HG02759 (cell line): ENCODE measurements at regions not wholly inside any gene's neighbourhood (a gene's known extent, or its start where the extent isn't known, plus 50 kb on each side); places are given as distances from the start of the nearest gene placed in this dataset.
"Not testable (repeated sequence)": the region's sequence is repeated elsewhere in the genome, so short reads cannot be mapped to it uniquely, and the experiment has no call there.

Source experiments
- ATAC-seq: cut with Tn5 transposase; IDR thresholded peaks from one replicate; pipeline ENCODE4 v1.9.1; 2021; ENCODE audit warnings: mild to moderate bottlenecking, moderate library complexity; ENCODE audit not compliant: unreplicated experiment

- ATAC-seq = no peak
These were observed 218.9 kb downstream of the MID1IP1 start for GRCh38 chrX:39020051-39020669.

GRCh38 chrX:39022106-39022505 is 220.8 kb downstream of the MID1IP1 start:
- ATAC-seq = no peak

- ATAC-seq = no peak
These were observed 228.0 kb downstream of the MID1IP1 start for GRCh38 chrX:39029221-39029620.

- no peak for ATAC-seq
These were observed 229.4 kb downstream of the MID1IP1 start for GRCh38 chrX:39030636-39031035.

GRCh38 chrX:39039890-39040289 is 238.6 kb downstream of the MID1IP1 start:
- no peak for ATAC-seq

GRCh38 chrX:39043838-39044550 is 242.7 kb downstream of the MID1IP1 start:
- no peak for ATAC-seq

- ATAC-seq = no peak
These were observed 245.9 kb downstream of the MID1IP1 start for GRCh38 chrX:39047174-39047573.

GRCh38 chrX:39049975-39050374 is 248.7 kb downstream of the MID1IP1 start:
- ATAC-seq = no peak

DNA sequence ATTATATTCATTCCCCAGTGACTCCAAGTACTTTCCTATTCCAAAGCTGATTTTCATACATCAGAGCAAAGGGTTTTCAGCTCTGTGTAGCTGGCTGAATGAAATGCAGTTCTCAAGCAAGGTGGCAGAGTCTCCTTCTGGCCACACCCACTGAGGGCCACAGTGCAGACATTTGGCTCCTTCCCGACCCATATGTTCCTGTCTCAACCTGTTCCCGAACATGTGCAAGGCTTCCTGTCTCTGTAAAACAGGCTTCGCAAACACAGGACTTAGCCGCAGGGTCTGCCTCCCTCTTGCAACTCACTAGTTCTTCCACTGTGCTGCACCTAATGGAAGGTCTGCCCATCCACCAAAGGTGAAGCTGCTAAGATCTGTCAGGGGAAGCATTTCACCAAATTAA is 249.2 kb downstream of the MID1IP1 start:
- no peak for ATAC-seq

DNA sequence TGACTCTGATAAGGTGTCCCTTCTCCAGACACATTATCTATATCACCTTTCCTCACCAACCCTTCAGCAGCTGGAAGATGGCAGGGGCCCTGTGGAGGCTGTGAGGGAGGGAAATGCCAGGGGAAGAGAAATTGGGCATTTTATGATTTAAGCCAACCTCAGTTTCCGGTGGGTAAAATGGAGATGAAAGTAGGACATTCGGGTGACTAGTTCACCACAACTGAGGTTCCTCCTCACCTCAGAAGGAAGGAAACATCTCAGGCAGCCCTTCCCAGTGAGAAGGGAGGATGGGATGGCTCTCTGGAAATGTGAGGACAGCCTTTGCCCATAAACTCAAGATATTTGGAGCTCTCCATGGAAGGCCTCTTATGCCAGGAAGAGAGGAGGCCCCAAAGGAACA is 251.5 kb downstream of the MID1IP1 start:
- ATAC-seq = no peak

- ATAC-seq = no peak
These were observed 257.5 kb downstream of the MID1IP1 start for GRCh38 chrX:39058724-39059123.

DNA sequence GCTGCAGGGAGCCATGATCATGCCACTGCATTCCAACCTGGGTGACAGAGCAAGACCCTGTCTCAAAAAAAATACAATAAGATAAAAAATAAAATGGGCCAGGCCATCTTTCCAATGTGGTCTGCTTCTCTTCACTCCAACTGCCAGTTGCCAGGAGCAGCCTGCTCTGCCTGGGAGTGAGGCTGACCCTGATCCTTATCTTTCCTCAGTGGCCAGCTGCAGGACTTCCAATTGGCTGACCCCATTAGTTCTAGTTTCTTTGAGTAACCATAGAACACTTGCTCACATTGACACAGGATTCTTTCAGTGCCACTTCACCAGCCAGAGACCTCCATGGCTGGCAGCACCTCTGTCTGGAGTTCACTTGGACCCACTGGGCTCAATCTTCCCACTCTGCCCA is 258.6 kb downstream of the MID1IP1 start:
- no peak for ATAC-seq

- no peak for ATAC-seq
These were observed 261.8 kb downstream of the MID1IP1 start for GRCh38 chrX:39063037-39063436.

- ATAC-seq = no peak
These were observed 262.4 kb downstream of the MID1IP1 start for GRCh38 chrX:39063702-39064101.

DNA sequence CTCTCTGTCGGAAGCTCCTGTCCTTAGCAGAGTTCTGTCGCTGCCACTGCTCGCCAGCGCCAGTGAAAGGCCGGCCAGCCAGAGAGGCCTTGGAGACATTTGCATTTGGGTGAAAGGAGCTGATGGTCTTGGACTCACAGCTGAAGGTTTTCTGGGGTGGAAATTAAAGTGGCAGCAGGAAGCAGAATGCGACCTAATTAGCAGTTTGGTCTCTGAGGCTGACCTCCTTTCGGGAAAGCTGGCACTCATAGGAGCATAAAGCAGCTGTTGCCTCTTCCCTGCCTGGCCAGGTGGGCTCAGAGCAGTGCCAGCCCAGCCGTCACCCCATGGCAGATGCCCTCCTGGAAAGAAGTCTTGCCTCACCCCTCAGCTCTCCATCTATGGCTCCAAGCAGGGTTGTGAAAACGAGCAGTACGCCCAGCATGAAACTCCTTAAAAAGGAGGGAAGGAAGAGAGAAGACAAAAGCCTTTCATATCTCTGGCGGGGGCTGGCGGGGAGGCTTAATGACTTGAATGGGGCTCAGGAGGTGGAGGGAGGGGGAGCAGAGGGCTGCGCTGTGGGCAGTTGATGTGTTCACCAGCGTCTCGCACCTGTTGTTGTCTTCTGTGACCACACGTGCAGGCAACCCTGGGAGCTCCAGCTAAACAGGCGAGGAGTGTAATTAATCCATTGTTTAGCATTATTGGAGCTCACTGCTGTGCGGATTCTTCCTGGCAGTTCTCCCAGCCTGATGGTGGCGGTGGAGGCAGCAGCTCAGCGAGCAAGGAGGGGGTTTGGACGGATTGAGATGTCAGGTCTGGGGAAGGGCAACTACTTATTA is 264.0 kb downstream of the MID1IP1 start:
- ATAC-seq = no peak

GRCh38 chrX:39067866-39068265 is 266.6 kb downstream of the MID1IP1 start:
- ATAC-seq = no peak

- not testable (repeated sequence) for ATAC-seq
These were observed 267.4 kb downstream of the MID1IP1 start for GRCh38 chrX:39068634-39069033.

DNA sequence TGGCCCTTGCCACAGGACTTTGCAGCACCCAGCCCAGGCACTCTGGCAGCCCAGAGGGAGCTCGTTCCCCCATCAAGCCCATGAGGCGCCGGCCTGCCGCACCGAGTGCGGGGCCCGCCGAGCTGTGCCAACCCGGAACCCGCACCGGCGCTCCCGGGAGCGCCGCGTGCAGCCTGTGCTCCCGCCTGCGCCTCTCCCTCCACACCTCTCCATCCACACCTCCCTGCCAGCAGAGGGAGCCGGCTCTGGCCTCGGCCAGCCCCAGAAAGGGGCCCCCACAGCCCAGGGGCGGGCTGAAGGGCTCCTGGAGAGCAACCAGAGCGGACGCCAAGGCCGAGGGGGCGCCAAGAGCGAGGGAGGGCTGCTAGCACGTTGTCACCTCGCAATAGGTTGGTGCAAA is 268.8 kb downstream of the MID1IP1 start:
- no peak for ATAC-seq

- no peak for ATAC-seq
These were observed 271.9 kb downstream of the MID1IP1 start for GRCh38 chrX:39073131-39073530.

DNA sequence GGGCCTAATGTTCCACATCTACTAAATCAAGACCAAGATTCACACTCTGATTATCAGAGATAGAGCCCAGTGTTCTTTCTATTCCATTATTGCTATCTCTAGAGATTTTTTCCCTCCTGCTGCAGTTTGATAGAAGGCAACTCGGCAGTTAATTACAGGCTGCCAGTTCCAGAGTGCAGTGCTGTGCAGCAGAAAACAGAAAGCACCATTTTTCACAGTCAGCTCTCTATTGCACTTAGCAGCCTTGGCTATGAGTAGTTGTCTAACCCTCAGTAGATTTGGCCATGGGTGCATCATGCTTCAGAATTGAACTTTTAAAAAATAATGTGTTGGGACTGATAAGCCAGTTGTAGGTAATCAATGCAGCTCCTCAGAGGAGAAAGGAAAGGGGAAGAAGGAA is 295.3 kb downstream of the MID1IP1 start:
- ATAC-seq = no peak

GRCh38 chrX:39104745-39105144 is 303.5 kb downstream of the MID1IP1 start:
- ATAC-seq = no peak

DNA sequence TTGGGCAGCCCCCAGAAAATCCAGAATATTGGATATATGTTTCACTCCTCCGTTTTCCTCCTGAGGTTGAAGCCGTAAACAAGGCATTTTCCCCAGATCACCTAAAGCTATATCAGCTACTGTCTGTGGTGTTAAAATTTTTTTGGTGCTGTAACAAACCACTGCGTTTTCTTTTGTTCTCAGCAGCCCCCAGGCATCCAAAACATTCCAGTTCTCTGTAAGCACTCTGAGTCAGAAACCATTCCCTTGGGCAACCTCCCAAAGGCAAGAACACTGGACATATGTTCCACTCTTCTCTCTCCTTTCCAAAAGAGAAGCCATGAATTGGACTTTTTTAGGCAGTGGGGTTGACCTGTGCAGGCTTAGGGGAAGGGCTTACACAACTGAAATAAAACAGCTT is 310.9 kb downstream of the MID1IP1 start:
- ATAC-seq = no peak
